ENCODE measurements at regions not wholly inside any gene's neighbourhood (a gene's known extent, or its start where the extent isn't known, plus 50 kb on each side); places are given as distances from the start of the nearest gene placed in this dataset.

GRCh38 chr14:89598548-89599186 is 181.6 kb upstream of the FOXN3 start:
- Histone ChIP-seq H3K4me3 (no peak overlapping the region), H3K27me3 (ENCODE audit: low read depth) (no peaks in the 10 kb centered on the region), H3K4me1 (peaks cover 7% of the 10 kb centered on the region), H3K27ac (no peak overlapping the region), H3K9me3 (peaks cover 29% of the 10 kb centered on the region), H3K36me3 (no peaks in the 10 kb centered on the region)
- ATAC-seq (no peak), DNase-seq (no peak)
- intact Hi-C loops (cut with DNase I) = no loop called here
- no peak for TF ChIP-seq CTCF (IDR thresholded peaks at IDR 0.05)

GRCh38 chr14:89592961-89593360 is 175.9 kb upstream of the FOXN3 start:
- no peaks in the 10 kb centered on the region for H3K36me3 ChIP-seq

GRCh38 chr14:89589400-89590118 is 172.5 kb upstream of the FOXN3 start:
- ATAC-seq (peak; percentile 70 to 86), DNase-seq (no peak)
- Histone ChIP-seq H3K4me1 (peaks cover 13% of the 10 kb centered on the region), H3K9me3 (no peaks in the 10 kb centered on the region), H3K27ac (peak overlapping the region; percentile 18), H3K36me3 (no peaks in the 10 kb centered on the region), H3K4me3 (no peak overlapping the region), H3K27me3 (ENCODE audit: low read depth) (no peaks in the 10 kb centered on the region)
- TF ChIP-seq CTCF (IDR thresholded peaks at IDR 0.05) = no peak
- intact Hi-C loops (cut with DNase I) = no loop called here

More at GRCh38 chr14:89592961-89593360, 175.9 kb upstream of the FOXN3 start:
- Histone ChIP-seq H3K27ac (no peak overlapping the region), H3K4me1 (peaks cover 13% of the 10 kb centered on the region), H3K27me3 (ENCODE audit: low read depth) (no peaks in the 10 kb centered on the region), H3K4me3 (no peak overlapping the region), H3K9me3 (peaks cover 12% of the 10 kb centered on the region)
- ATAC-seq (no peak), DNase-seq (no peak)
- intact Hi-C loops (cut with DNase I) = no loop called here
- TF ChIP-seq CTCF (IDR thresholded peaks at IDR 0.05) = no peak

GRCh38 chr14:89588840-89589296 is 171.8 kb upstream of the FOXN3 start:
- intact Hi-C loops (cut with DNase I) = no loop called here
- no peaks in the 10 kb centered on the region for H3K36me3 ChIP-seq
- no peak for TF ChIP-seq CTCF (IDR thresholded peaks at IDR 0.05)
- no peaks in the 10 kb centered on the region for H3K27me3 ChIP-seq (ENCODE audit: low read depth)
- H3K9me3 ChIP-seq = no peaks in the 10 kb centered on the region
- no peak for DNase-seq
- peak overlapping the region; percentile 18 for H3K27ac ChIP-seq
- peaks cover 13% of the 10 kb centered on the region for H3K4me1 ChIP-seq
- no peak overlapping the region for H3K4me3 ChIP-seq
- no peak for ATAC-seq

GRCh38 chr14:89588016-89588415 is 171.0 kb upstream of the FOXN3 start:
- no peak overlapping the region for H3K27ac ChIP-seq
- intact Hi-C loops (cut with DNase I) = no loop called here

More at GRCh38 chr14:89588016-89588415, 171.0 kb upstream of the FOXN3 start:
- DNase-seq = no peak
- Histone ChIP-seq H3K4me3 (no peak overlapping the region), H3K36me3 (no peaks in the 10 kb centered on the region), H3K9me3 (no peaks in the 10 kb centered on the region), H3K4me1 (peaks cover 13% of the 10 kb centered on the region), H3K27me3 (ENCODE audit: low read depth) (no peaks in the 10 kb centered on the region)
- TF ChIP-seq CTCF (IDR thresholded peaks at IDR 0.05) = no peak
- ATAC-seq = no peak

All from lower lobe of right lung (tissue), 2 donors.